GM12864 (cell line): ENCODE measurements at regions not wholly inside any gene's neighbourhood (a gene's known extent, or its start where the extent isn't known, plus 50 kb on each side); places are given as distances from the start of the nearest gene placed in this dataset.

Source experiments
- DNase-seq: peaks from one replicate; pipeline ENCODE4 v3.0.0-alpha.2; 2011; ENCODE audit warnings: low read depth
- H3K4me3 ChIP-seq: 2 replicates; pipeline ENCODE4 v1.5.1; 2011; ENCODE audit warnings: mild to moderate bottlenecking, low read depth, low read length, control low read depth
- CTCF ChIP-seq: IDR thresholded peaks from 2 replicates; pipeline ENCODE4 v1.5.1; 2011; ENCODE audit warnings: low read depth, mild to moderate bottlenecking, moderate library complexity, low read length, control low read depth, inconsistent platforms; ENCODE audit errors: missing control alignments

- H3K4me3 ChIP-seq, result no peak overlapping the region
- no peak for DNase-seq
- no peak for TF ChIP-seq CTCF
Measured at GRCh38 chr12:3923021-3923420, 49.8 kb upstream of the PARP11 start.
